Caco-2 (cell line): ENCODE measurements at regions not wholly inside any gene's neighbourhood (a gene's known extent, or its start where the extent isn't known, plus 50 kb on each side); places are given as distances from the start of the nearest gene placed in this dataset.

Source experiments
- BruUV-seq: library from RNA; stranded (reverse); fragments of 400-500 nt; replicated peaks from 2 replicates; lab custom pipeline; 2021; lab: Mats Ljungman, UMichigan
- CTCF ChIA-PET: fragments of 300-600 bp; sonication (Branson Sonifier 250); formaldehyde crosslinking; loops from one replicate; lab custom pipeline; 2022; ENCODE audit warnings: antibody characterized with exemption; lab: Charles Lee
- POLR2A ChIA-PET: fragments of 300-600 bp; sonication (Branson Sonifier 250); formaldehyde crosslinking; loops from one replicate; lab custom pipeline; 2022; ENCODE audit warnings: antibody characterized with exemption; lab: Charles Lee
- DNase-seq, 2 experiments: peaks; one replicate each; pipeline versions ENCODE4 v3.0.0 to v3.0.0-alpha.2; 2020 to 2022
- H3K27me3 ChIP-seq: replicated peaks from 2 replicates; pipeline ENCODE4 v1.6.0; 2011; ENCODE audit warnings: low read length; ENCODE audit not compliant: control insufficient read depth, insufficient read depth
- H3K36me3 ChIP-seq: 2 replicates; pipeline ENCODE4 v1.5.1; 2011; ENCODE audit warnings: low read length; ENCODE audit not compliant: control insufficient read depth, insufficient read depth
- H3K4me1 ChIP-seq: fragments of 250-450 bp; sonication (Bioruptor Pico); 2 replicates; pipeline ENCODE4 v1.5.1; 2020; ENCODE audit warnings: mild to moderate bottlenecking
- H3K4me3 ChIP-seq: 2 replicates; pipeline ENCODE4 v1.5.1; 2011; ENCODE audit warnings: low read depth, mild to moderate bottlenecking, control low read depth, low read length
- H3K9me3 ChIP-seq: fragments of 250-450 bp; sonication (Bioruptor Pico); 2 replicates; pipeline ENCODE4 v1.5.1; 2020; ENCODE audit warnings: mild to moderate bottlenecking, moderate library complexity
- H3K27ac Mint-ChIP-seq: one replicate; pipeline ENCODE4 v1.8.0; 2022; ENCODE audit warnings: mixed read lengths; ENCODE audit not compliant: unreplicated experiment
- H3K27me3 Mint-ChIP-seq: one replicate; pipeline ENCODE4 v1.8.0; 2022; ENCODE audit warnings: mixed read lengths; ENCODE audit not compliant: insufficient read depth, unreplicated experiment
- H3K36me3 Mint-ChIP-seq: one replicate; pipeline ENCODE4 v1.8.0; 2022; ENCODE audit warnings: mild to moderate bottlenecking, mixed read lengths; ENCODE audit not compliant: insufficient read depth, unreplicated experiment
- H3K4me1 Mint-ChIP-seq: one replicate; pipeline ENCODE4 v1.8.0; 2022; ENCODE audit warnings: low read depth, mixed read lengths; ENCODE audit not compliant: unreplicated experiment
- H3K4me3 Mint-ChIP-seq: one replicate; pipeline ENCODE4 v1.8.0; 2022; ENCODE audit warnings: mild to moderate bottlenecking, moderate library complexity, mixed read lengths; ENCODE audit not compliant: unreplicated experiment
- H3K9me3 Mint-ChIP-seq: one replicate; pipeline ENCODE4 v1.8.0; 2022; ENCODE audit warnings: mixed read lengths; ENCODE audit not compliant: unreplicated experiment
- CTCF ChIP-seq, 2 experiments: fragments of 200-600 bp in 1 of 2; IDR thresholded peaks; 1 replicate in 1 of 2; 2 replicates in 1 of 2; pipeline versions ENCODE4 v1.5.1 to v1.8.0; 2011 to 2022; ENCODE audit warnings: antibody characterized with exemption in 1 of 2, control low read depth in 1 of 2, inconsistent platforms in 1 of 2, low read depth in 1 of 2, low read length in 1 of 2, mild to moderate bottlenecking in 1 of 2, moderate library complexity in 1 of 2; ENCODE audit not compliant: insufficient read depth in 1 of 2, severe bottlenecking in 1 of 2, unreplicated experiment in 1 of 2
- intact Hi-C: fragments of 100-400 bp; cut with micrococcal nuclease; formaldehyde crosslinking; loops from one replicate; pipeline ENCODE4 v1.10.0; 2022; ENCODE audit not compliant: unreplicated experiment

DNA sequence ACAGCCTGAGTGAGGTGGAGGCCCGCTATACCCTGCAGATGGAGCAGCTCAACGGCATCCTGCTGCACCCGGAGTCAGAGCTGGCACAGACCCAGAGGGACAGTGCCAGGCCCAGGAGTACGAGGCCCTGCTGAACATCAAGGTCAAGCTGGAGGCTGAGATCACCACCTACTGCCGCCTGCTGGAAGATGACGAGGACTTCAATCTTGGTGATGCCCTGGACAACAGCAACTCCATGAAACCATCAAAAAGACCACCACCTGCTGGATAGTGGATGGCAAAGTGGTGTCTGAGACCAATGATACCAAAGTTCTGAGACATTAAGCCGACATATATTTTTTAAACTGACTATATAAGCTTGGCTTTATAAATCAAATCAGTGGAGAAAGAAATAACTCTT, 73.3 kb upstream of the HHIP start:
- Mint-ChIP-seq H3K27ac (no peak overlapping the region), H3K4me3 (no peak overlapping the region), H3K36me3 (no peaks in the 10 kb centered on the region), H3K27me3 (no peaks in the 10 kb centered on the region), H3K4me1 (no peaks in the 10 kb centered on the region), H3K9me3 (no peaks in the 10 kb centered on the region)
- H3K27me3 ChIP-seq = no peaks in the 10 kb centered on the region
- ChIA-PET POLR2A (no interaction called here), CTCF (no interaction called here)
- TF ChIP-seq CTCF (IDR thresholded peaks at IDR 0.05; ENCODE audit: insufficient read depth in 1 of 2, low read depth in 1 of 2, low read length in 1 of 2, severe bottlenecking in 1 of 2, unreplicated experiment in 1 of 2) = no peak
- no peaks in the 10 kb centered on the region for H3K9me3 ChIP-seq
- H3K4me1 ChIP-seq = no peaks in the 10 kb centered on the region
- no peaks in the 10 kb centered on the region for H3K36me3 ChIP-seq
- BruUV-seq = no TSS peak
- DNase-seq = peak in 1 of 2 experiments; percentile 12
- intact Hi-C loops = loop anchor here (1.0 kb wide), 1 partner anchor 398 kb away; no protein-coding TSS in a partner anchor
- H3K4me3 ChIP-seq = no peak overlapping the region

GRCh38 chr4:144574000-144574399, 72.0 kb upstream of the HHIP start:
- intact Hi-C loops = no loop called here
- no peak overlapping the region for H3K4me3 Mint-ChIP-seq
- no peaks in the 10 kb centered on the region for H3K27me3 Mint-ChIP-seq
- Histone ChIP-seq H3K4me1 (no peaks in the 10 kb centered on the region), H3K9me3 (no peaks in the 10 kb centered on the region), H3K36me3 (no peaks in the 10 kb centered on the region), H3K4me3 (no peak overlapping the region), H3K27me3 (no peaks in the 10 kb centered on the region)
- no peaks in the 10 kb centered on the region for H3K4me1 Mint-ChIP-seq
- no TSS peak for BruUV-seq
- no peak for TF ChIP-seq CTCF (IDR thresholded peaks at IDR 0.05; ENCODE audit: insufficient read depth in 1 of 2, low read depth in 1 of 2, low read length in 1 of 2, severe bottlenecking in 1 of 2, unreplicated experiment in 1 of 2)
- POLR2A ChIA-PET = no interaction called here
- no peak overlapping the region for H3K27ac Mint-ChIP-seq
- CTCF ChIA-PET = no interaction called here
- no peaks in the 10 kb centered on the region for H3K9me3 Mint-ChIP-seq
- no peak for DNase-seq
- no peaks in the 10 kb centered on the region for H3K36me3 Mint-ChIP-seq

- no peak overlapping the region for H3K27ac Mint-ChIP-seq
- intact Hi-C loops = no loop called here
- no TSS peak for BruUV-seq
- CTCF ChIA-PET = no interaction called here
- Histone ChIP-seq H3K36me3 (no peaks in the 10 kb centered on the region), H3K27me3 (no peaks in the 10 kb centered on the region), H3K4me1 (no peaks in the 10 kb centered on the region), H3K9me3 (no peaks in the 10 kb centered on the region), H3K4me3 (no peak overlapping the region)
- no peaks in the 10 kb centered on the region for H3K36me3 Mint-ChIP-seq
- no peaks in the 10 kb centered on the region for H3K9me3 Mint-ChIP-seq
- no peak overlapping the region for H3K4me3 Mint-ChIP-seq
- POLR2A ChIA-PET = no interaction called here
- H3K27me3 Mint-ChIP-seq = no peaks in the 10 kb centered on the region
- TF ChIP-seq CTCF (IDR thresholded peaks at IDR 0.05; ENCODE audit: insufficient read depth in 1 of 2, low read depth in 1 of 2, low read length in 1 of 2, severe bottlenecking in 1 of 2, unreplicated experiment in 1 of 2) = no peak
- no peaks in the 10 kb centered on the region for H3K4me1 Mint-ChIP-seq
- no peak for DNase-seq
Measured at GRCh38 chr4:144574509-144574908, 71.4 kb upstream of the HHIP start.
